A673 (cell line): ENCODE measurements at regions not wholly inside any gene's neighbourhood (a gene's known extent, or its start where the extent isn't known, plus 50 kb on each side); places are given as distances from the start of the nearest gene placed in this dataset.

Experiments used
- BruUV-seq: library from RNA; stranded (reverse); fragments of 400-500 nt; replicated peaks from 2 replicates; lab custom pipeline; 2021; lab: Mats Ljungman, UMichigan
- CTCF ChIA-PET: fragments of 300-600 bp; sonication (Branson Sonifier 250); formaldehyde crosslinking; loops from one replicate; lab custom pipeline; 2022; ENCODE audit warnings: antibody characterized with exemption; lab: Charles Lee
- POLR2A ChIA-PET: fragments of 300-600 bp; sonication (Branson Sonifier 250); formaldehyde crosslinking; loops from one replicate; lab custom pipeline; 2022; ENCODE audit warnings: antibody characterized with exemption; ENCODE audit not compliant: low non-redundant PET; lab: Charles Lee
- DNase-seq: peaks from one replicate; pipeline ENCODE4 v3.0.0-alpha.2; 2015; ENCODE audit warnings: low spot score
- H3K27ac ChIP-seq: fragments of 200-600 bp; sonication (generic); 2 replicates; pipeline ENCODE4 v1.5.1; 2016; ENCODE audit warnings: mixed run types, low read depth, mild to moderate bottlenecking, mixed read lengths, antibody characterized with exemption, low read length; ENCODE audit not compliant: poor library complexity, severe bottlenecking
- H3K27me3 ChIP-seq: fragments of 200-600 bp; sonication (generic); replicated peaks from 2 replicates; pipeline ENCODE4 v1.6.1; 2017; ENCODE audit warnings: mixed run types, low read depth, mild to moderate bottlenecking, mixed read lengths, antibody characterized with exemption, low read length; ENCODE audit not compliant: insufficient read depth, poor library complexity
- H3K36me3 ChIP-seq: fragments of 200-600 bp; sonication (generic); 2 replicates; pipeline ENCODE4 v1.6.1; 2016; ENCODE audit warnings: mixed run types, mild to moderate bottlenecking, mixed read lengths, antibody characterized with exemption, low read length; ENCODE audit not compliant: insufficient read depth, poor library complexity, severe bottlenecking
- H3K4me1 ChIP-seq: fragments of 200-600 bp; sonication (generic); 2 replicates; pipeline ENCODE4 v1.6.1; 2017; ENCODE audit warnings: mixed run types, mild to moderate bottlenecking, mixed read lengths, antibody characterized with exemption, low read length; ENCODE audit not compliant: insufficient read depth, poor library complexity, severe bottlenecking
- H3K4me3 ChIP-seq: fragments of 200-600 bp; sonication (generic); 2 replicates; pipeline ENCODE4 v1.5.1; 2016; ENCODE audit warnings: low read depth, mixed run types, mild to moderate bottlenecking, mixed read lengths, low read length; ENCODE audit not compliant: poor library complexity, severe bottlenecking
- H3K9me3 ChIP-seq: fragments of 200-600 bp; sonication (generic); 2 replicates; pipeline ENCODE4 v1.6.1; 2016; ENCODE audit warnings: mixed run types, low read depth, mild to moderate bottlenecking, mixed read lengths, antibody characterized with exemption, low read length; ENCODE audit not compliant: poor library complexity, severe bottlenecking
- CTCF ChIP-seq: fragments of 300-800, 200-600 bp; sonication (generic); conservative IDR thresholded peaks from 2 replicates; pipeline ENCODE4 v1.5.1; 2017; ENCODE audit warnings: low read depth, mild to moderate bottlenecking, antibody characterized with exemption, low read length, moderate library complexity, mixed read lengths
- EZH2 ChIP-seq: fragments of 200-600 bp; sonication (generic); IDR thresholded peaks from 2 replicates; pipeline ENCODE4 v1.6.1; 2017; ENCODE audit warnings: borderline replicate concordance, low read depth, mild to moderate bottlenecking, mixed read lengths, antibody characterized with exemption, low read length; ENCODE audit not compliant: poor library complexity, severe bottlenecking
- intact Hi-C: fragments of 100-400 bp; cut with micrococcal nuclease; formaldehyde crosslinking; loops from one replicate; pipeline ENCODE4 v1.10.0; 2022; ENCODE audit not compliant: unreplicated experiment

- no peaks in the 10 kb centered on the region for H3K27me3 ChIP-seq
- no TSS peak for BruUV-seq
- ChIA-PET POLR2A (no interaction called here), CTCF (no interaction called here)
- DNase-seq: no peak
- H3K27ac ChIP-seq: no peak overlapping the region
- H3K4me1 ChIP-seq: peaks cover 11% of the 10 kb centered on the region
- H3K36me3 ChIP-seq: no peaks in the 10 kb centered on the region
- no peaks in the 10 kb centered on the region for H3K9me3 ChIP-seq
- no peak for TF ChIP-seq EZH2
- no peak for TF ChIP-seq CTCF
- intact Hi-C loops: no loop called here
- no peak overlapping the region for H3K4me3 ChIP-seq
Observed at GRCh38 chr10:128967980-128968756, 498.9 kb upstream of the MGMT start.

GRCh38 chr10:128969551-128969950 lies 497.5 kb upstream of the MGMT start:
- Histone ChIP-seq H3K36me3 (no peaks in the 10 kb centered on the region), H3K9me3 (no peaks in the 10 kb centered on the region), H3K27ac (no peak overlapping the region), H3K4me1 (peaks cover 11% of the 10 kb centered on the region), H3K4me3 (no peak overlapping the region), H3K27me3 (no peaks in the 10 kb centered on the region)
- TF ChIP-seq EZH2 (no peak), CTCF (no peak)
- intact Hi-C loops: no loop called here
- DNase-seq: no peak
- ChIA-PET POLR2A (interaction anchor here (0.5 kb wide), 1 partner anchor 37 kb away, joined by 5 read pairs; no protein-coding TSS in a partner anchor), CTCF (no interaction called here)
- BruUV-seq: no TSS peak

- H3K9me3 ChIP-seq: no peaks in the 10 kb centered on the region
- no peaks in the 10 kb centered on the region for H3K36me3 ChIP-seq
- DNase-seq: no peak
- TF ChIP-seq EZH2 (no peak), CTCF (no peak)
- no TSS peak for BruUV-seq
- no peak overlapping the region for H3K27ac ChIP-seq
- POLR2A ChIA-PET: no interaction called here
- H3K4me1 ChIP-seq: peaks cover 11% of the 10 kb centered on the region
- no peaks in the 10 kb centered on the region for H3K27me3 ChIP-seq
- CTCF ChIA-PET: no interaction called here
- H3K4me3 ChIP-seq: no peak overlapping the region
- intact Hi-C loops: no loop called here
Observed at GRCh38 chr10:128971374-128972035, 495.5 kb upstream of the MGMT start.
